Nephron progenitor cell (in vitro differentiated cells): ENCODE measurements at regions not wholly inside any gene's neighbourhood (a gene's known extent, or its start where the extent isn't known, plus 50 kb on each side); places are given as distances from the start of the nearest gene placed in this dataset.

Experiments
- DNase-seq: peaks from one replicate; pipeline ENCODE4 v3.0.0; 2021
- H3K27ac Mint-ChIP-seq: 2 replicates; pipeline ENCODE4 v1.8.0; 2021; ENCODE audit warnings: mild to moderate bottlenecking, moderate library complexity, mixed read lengths
- H3K27me3 Mint-ChIP-seq: 2 replicates; pipeline ENCODE4 v1.8.0; 2021; ENCODE audit warnings: mild to moderate bottlenecking, low read depth, mixed read lengths; ENCODE audit not compliant: poor library complexity
- H3K36me3 Mint-ChIP-seq: 2 replicates; pipeline ENCODE4 v1.8.0; 2021; ENCODE audit warnings: low read depth, mixed read lengths
- H3K4me1 Mint-ChIP-seq: 2 replicates; pipeline ENCODE4 v1.8.0; 2021; ENCODE audit warnings: mixed read lengths
- H3K4me3 Mint-ChIP-seq: 2 replicates; pipeline ENCODE4 v1.8.0; 2021; ENCODE audit warnings: mild to moderate bottlenecking, moderate library complexity, mixed read lengths
- H3K9me3 Mint-ChIP-seq: 2 replicates; pipeline ENCODE4 v1.8.0; 2021; ENCODE audit warnings: mild to moderate bottlenecking, moderate library complexity, mixed read lengths
- TF ChIP-seq, protein P1 (sequence below): fragments of 200-600 bp; sonication (generic); IDR thresholded peaks from 2 replicates; pipeline ENCODE4 v1.5.0; 2021; ENCODE audit warnings: antibody characterized with exemption

GRCh38 chr18:65458871-65459270 lies 291.9 kb upstream of the CDH7 start:
- Mint-ChIP-seq H3K4me1 (no peaks in the 10 kb centered on the region), H3K27me3 (peaks cover 5% of the 10 kb centered on the region), H3K9me3 (no peaks in the 10 kb centered on the region), H3K27ac (no peak overlapping the region), H3K36me3 (no peaks in the 10 kb centered on the region), H3K4me3 (no peak overlapping the region)
- TF ChIP-seq, protein P1, sequence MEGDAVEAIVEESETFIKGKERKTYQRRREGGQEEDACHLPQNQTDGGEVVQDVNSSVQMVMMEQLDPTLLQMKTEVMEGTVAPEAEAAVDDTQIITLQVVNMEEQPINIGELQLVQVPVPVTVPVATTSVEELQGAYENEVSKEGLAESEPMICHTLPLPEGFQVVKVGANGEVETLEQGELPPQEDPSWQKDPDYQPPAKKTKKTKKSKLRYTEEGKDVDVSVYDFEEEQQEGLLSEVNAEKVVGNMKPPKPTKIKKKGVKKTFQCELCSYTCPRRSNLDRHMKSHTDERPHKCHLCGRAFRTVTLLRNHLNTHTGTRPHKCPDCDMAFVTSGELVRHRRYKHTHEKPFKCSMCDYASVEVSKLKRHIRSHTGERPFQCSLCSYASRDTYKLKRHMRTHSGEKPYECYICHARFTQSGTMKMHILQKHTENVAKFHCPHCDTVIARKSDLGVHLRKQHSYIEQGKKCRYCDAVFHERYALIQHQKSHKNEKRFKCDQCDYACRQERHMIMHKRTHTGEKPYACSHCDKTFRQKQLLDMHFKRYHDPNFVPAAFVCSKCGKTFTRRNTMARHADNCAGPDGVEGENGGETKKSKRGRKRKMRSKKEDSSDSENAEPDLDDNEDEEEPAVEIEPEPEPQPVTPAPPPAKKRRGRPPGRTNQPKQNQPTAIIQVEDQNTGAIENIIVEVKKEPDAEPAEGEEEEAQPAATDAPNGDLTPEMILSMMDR = no peak
- no peak for DNase-seq

- no peaks in the 10 kb centered on the region for H3K27me3 Mint-ChIP-seq
- H3K9me3 Mint-ChIP-seq = no peaks in the 10 kb centered on the region
- H3K4me1 Mint-ChIP-seq = peaks cover 15% of the 10 kb centered on the region
- TF ChIP-seq, protein P1 = peak; percentile 8
- no peak overlapping the region for H3K4me3 Mint-ChIP-seq
- no peak for DNase-seq
- H3K27ac Mint-ChIP-seq = peak overlapping the region; percentile 29
- H3K36me3 Mint-ChIP-seq = no peaks in the 10 kb centered on the region
Observed at GRCh38 chr18:65439188-65439587, 311.6 kb upstream of the CDH7 start.

- H3K27ac Mint-ChIP-seq = no peak overlapping the region
- H3K9me3 Mint-ChIP-seq = no peaks in the 10 kb centered on the region
- DNase-seq = no peak
- H3K4me3 Mint-ChIP-seq = no peak overlapping the region
- no peaks in the 10 kb centered on the region for H3K27me3 Mint-ChIP-seq
- peaks cover 15% of the 10 kb centered on the region for H3K4me1 Mint-ChIP-seq
- no peaks in the 10 kb centered on the region for H3K36me3 Mint-ChIP-seq
- TF ChIP-seq, protein P1 = no peak
Observed at GRCh38 chr18:65436430-65436829, 314.4 kb upstream of the CDH7 start.

DNA sequence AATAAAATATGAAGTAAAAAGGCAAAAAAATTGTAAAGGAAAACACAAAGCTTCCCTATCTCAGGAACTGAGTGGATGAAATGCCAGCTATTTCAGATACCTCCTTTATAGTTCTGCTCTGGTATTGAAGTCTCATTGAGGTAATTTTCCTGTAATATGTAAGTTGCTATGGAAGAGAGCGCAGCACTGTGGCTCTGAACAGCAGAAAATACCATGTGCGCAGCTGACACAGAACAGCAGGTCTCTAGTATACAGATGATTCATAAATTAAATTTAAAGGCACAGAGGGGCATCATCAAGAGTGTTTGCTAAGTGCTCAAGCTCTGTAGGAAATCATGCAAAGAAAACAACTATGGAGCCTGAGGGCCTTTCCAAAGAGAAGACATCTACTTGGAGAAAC lies 315.3 kb upstream of the CDH7 start:
- Mint-ChIP-seq H3K27me3 (no peaks in the 10 kb centered on the region), H3K9me3 (no peaks in the 10 kb centered on the region), H3K4me3 (no peak overlapping the region), H3K36me3 (no peaks in the 10 kb centered on the region), H3K4me1 (peaks cover 15% of the 10 kb centered on the region), H3K27ac (no peak overlapping the region)
- no peak for DNase-seq
- TF ChIP-seq, protein P1 = no peak

- TF ChIP-seq, protein P1 = no peak
- no peak for DNase-seq
- Mint-ChIP-seq H3K36me3 (no peaks in the 10 kb centered on the region), H3K4me3 (no peak overlapping the region), H3K27ac (no peak overlapping the region), H3K4me1 (no peaks in the 10 kb centered on the region), H3K9me3 (no peaks in the 10 kb centered on the region), H3K27me3 (peaks cover 6% of the 10 kb centered on the region)
Observed at GRCh38 chr18:65429601-65430000, 321.2 kb upstream of the CDH7 start.

DNA sequence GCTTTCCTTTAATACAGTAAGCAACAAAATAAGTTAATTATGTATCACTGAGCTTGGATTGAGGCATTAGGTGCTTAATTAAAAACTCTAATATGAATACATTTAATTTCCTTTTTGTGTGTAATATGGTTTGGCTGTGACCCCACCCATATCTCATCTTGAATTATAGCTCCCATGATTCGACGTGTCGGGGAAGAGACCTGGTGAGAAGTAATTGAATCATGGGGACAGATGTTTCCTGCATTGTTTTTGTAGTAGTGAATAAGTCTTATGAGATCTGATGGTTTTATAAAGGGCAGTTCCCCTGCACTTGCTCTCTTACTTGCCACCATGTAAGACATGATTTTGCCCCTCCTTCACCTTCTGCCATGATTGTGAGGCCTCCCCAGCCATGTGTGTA lies 325.4 kb upstream of the CDH7 start:
- Mint-ChIP-seq H3K27me3 (peaks cover 6% of the 10 kb centered on the region), H3K9me3 (peaks cover 7% of the 10 kb centered on the region), H3K36me3 (peaks cover 7% of the 10 kb centered on the region), H3K4me3 (no peak overlapping the region), H3K27ac (no peak overlapping the region), H3K4me1 (peaks cover 9% of the 10 kb centered on the region)
- no peak for DNase-seq
- TF ChIP-seq, protein P1 = no peak
